SH-SY5Y (cell line): ENCODE measurements at regions not wholly inside any gene's neighbourhood (a gene's known extent, or its start where the extent isn't known, plus 50 kb on each side); places are given as distances from the start of the nearest gene placed in this dataset.

Experiments used
- GATA2 ChIP-seq: IDR thresholded peaks from 2 replicates; pipeline ENCODE4 v1.6.1; 2011; ENCODE audit warnings: mild to moderate bottlenecking, low read depth, low read length
- GATA3 ChIP-seq: IDR thresholded peaks from 2 replicates; pipeline ENCODE4 v1.6.1; 2011; ENCODE audit warnings: low read depth, mild to moderate bottlenecking, low read length, moderate library complexity

- TF ChIP-seq GATA2 (no peak), GATA3 (no peak)
These were observed 1106.8 kb upstream of the LRRTM3 start for GRCh38 chr10:65818990-65819389.
